NCI-H2196 treated with DMSO at 0.1 percent for 48 hours (cell line): ENCODE measurements at regions not wholly inside any gene's neighbourhood (a gene's known extent, or its start where the extent isn't known, plus 50 kb on each side); places are given as distances from the start of the nearest gene placed in this dataset.
"Not testable (repeated sequence)": the region's sequence is repeated elsewhere in the genome, so short reads cannot be mapped to it uniquely, and the experiment has no call there.

Experiments used
- DNase-seq: peaks from one replicate; lab custom pipeline; 2025; ENCODE audit not compliant: unreplicated experiment; lab: John Stamatoyannopoulos, UW

GRCh38 chr1:193905288-193906085 lies 719.1 kb upstream of the B3GALT2 start:
- DNase-seq = no peak

- no peak for DNase-seq
These were observed 705.4 kb upstream of the B3GALT2 start for GRCh38 chr1:193891788-193892187.

- no peak for DNase-seq
These were observed 704.5 kb upstream of the B3GALT2 start for GRCh38 chr1:193890935-193891334.

- no peak for DNase-seq
These were observed 698.6 kb upstream of the B3GALT2 start for GRCh38 chr1:193884848-193885558.

- not testable (repeated sequence) for DNase-seq
These were observed 691.5 kb upstream of the B3GALT2 start for GRCh38 chr1:193877920-193878319.

- DNase-seq = no peak
These were observed 682.0 kb upstream of the B3GALT2 start for GRCh38 chr1:193868425-193868824.

- no peak for DNase-seq
These were observed 669.8 kb upstream of the B3GALT2 start for GRCh38 chr1:193856261-193856660.

GRCh38 chr1:193850745-193851144 lies 664.3 kb upstream of the B3GALT2 start:
- no peak for DNase-seq

- DNase-seq = no peak
These were observed 660.6 kb upstream of the B3GALT2 start for GRCh38 chr1:193846876-193847604.

GRCh38 chr1:193846411-193846810 lies 660.0 kb upstream of the B3GALT2 start:
- no peak for DNase-seq

- DNase-seq = no peak
These were observed 655.4 kb upstream of the B3GALT2 start for GRCh38 chr1:193841857-193842256.

- DNase-seq = no peak
These were observed 645.1 kb upstream of the B3GALT2 start for GRCh38 chr1:193831465-193831864.

- DNase-seq = no peak
These were observed 641.1 kb upstream of the B3GALT2 start for GRCh38 chr1:193827516-193827915.

- no peak for DNase-seq
These were observed 633.0 kb upstream of the B3GALT2 start for GRCh38 chr1:193819376-193819775.

GRCh38 chr1:193807208-193807607 lies 620.8 kb upstream of the B3GALT2 start:
- no peak for DNase-seq

- DNase-seq = no peak
These were observed 620.0 kb upstream of the B3GALT2 start for GRCh38 chr1:193806079-193807048.

GRCh38 chr1:193799948-193800690 lies 613.7 kb upstream of the B3GALT2 start:
- DNase-seq = no peak

- DNase-seq = no peak
These were observed 613.0 kb upstream of the B3GALT2 start for GRCh38 chr1:193799371-193799770.

GRCh38 chr1:193794239-193794638 lies 607.8 kb upstream of the B3GALT2 start:
- DNase-seq = no peak

- DNase-seq = no peak
These were observed 605.3 kb upstream of the B3GALT2 start for GRCh38 chr1:193791746-193792145.
